Keratinocyte (primary cell): ENCODE measurements at regions not wholly inside any gene's neighbourhood (a gene's known extent, or its start where the extent isn't known, plus 50 kb on each side); places are given as distances from the start of the nearest gene placed in this dataset.

ENCODE experiments used
- DNase-seq: peaks from one replicate; pipeline ENCODE4 v3.0.0-alpha.2; 2011; ENCODE audit warnings: low read depth, missing footprints, low spot score
- FAIRE-seq: peaks from 2 replicates; lab custom pipeline; 2011; peaks lifted over from hg19 to GRCh38; lab: Jason Lieb, UNC
- H2AFZ ChIP-seq: 2 replicates; pipeline ENCODE4 v1.6.0; 2012; ENCODE audit warnings: low read length, control low read depth, inconsistent platforms; ENCODE audit not compliant: control insufficient read depth
- H3K27ac ChIP-seq: 2 replicates; pipeline ENCODE4 v1.5.1; 2011; ENCODE audit warnings: low read length; ENCODE audit not compliant: control insufficient read depth, insufficient read depth
- H3K27me3 ChIP-seq: 3 replicates; pipeline ENCODE4 v1.6.0; 2011; ENCODE audit warnings: low read length; ENCODE audit not compliant: control insufficient read depth, insufficient read depth; ENCODE audit errors: extremely low read depth
- H3K36me3 ChIP-seq, 2 experiments: 2 replicates in 1 of 2; 3 replicates in 1 of 2; pipeline ENCODE4 v1.5.1; 2011; ENCODE audit warnings: low read length in 2 of 2, mild to moderate bottlenecking in 1 of 2; ENCODE audit not compliant: control insufficient read depth in 2 of 2, insufficient read depth in 2 of 2; ENCODE audit errors: extremely low read depth in 1 of 2
- H3K4me1 ChIP-seq: 3 replicates; pipeline ENCODE4 v1.5.1; 2011; ENCODE audit warnings: low read length; ENCODE audit not compliant: control insufficient read depth, insufficient read depth; ENCODE audit errors: extremely low read depth
- H3K4me2 ChIP-seq: 3 replicates; pipeline ENCODE4 v1.6.0; 2011; ENCODE audit warnings: low read depth, low read length; ENCODE audit not compliant: control insufficient read depth, insufficient read depth; ENCODE audit errors: extremely low read depth
- H3K4me3 ChIP-seq, 3 experiments: fragments of 200-600 bp in 1 of 3; sonication (generic) in 1 of 3; 2 replicates in 2 of 3; 3 replicates in 1 of 3; pipeline ENCODE4 v1.5.1; 2011 to 2016; ENCODE audit warnings: low read length in 3 of 3, mild to moderate bottlenecking in 3 of 3, control low read depth in 2 of 3, inconsistent platforms in 1 of 3, low read depth in 1 of 3, mixed read lengths in 1 of 3, mixed run types in 1 of 3, moderate library complexity in 1 of 3; ENCODE audit not compliant: control insufficient read depth in 2 of 3, insufficient read depth in 2 of 3; ENCODE audit errors: extremely low read depth in 1 of 3
- H3K79me2 ChIP-seq: 2 replicates; pipeline ENCODE4 v1.6.0; 2012; ENCODE audit warnings: low read length; ENCODE audit not compliant: control insufficient read depth, insufficient read depth
- H3K9ac ChIP-seq: 3 replicates; pipeline ENCODE4 v1.6.0; 2011; ENCODE audit warnings: low read length; ENCODE audit not compliant: control insufficient read depth, insufficient read depth; ENCODE audit errors: extremely low read depth
- H3K9me1 ChIP-seq: 3 replicates; pipeline ENCODE4 v1.6.0; 2011; ENCODE audit warnings: low read length; ENCODE audit not compliant: control insufficient read depth, insufficient read depth; ENCODE audit errors: extremely low read depth
- H3K9me3 ChIP-seq: 2 replicates; pipeline ENCODE4 v1.5.1; 2012; ENCODE audit warnings: low read depth, low read length; ENCODE audit not compliant: control insufficient read depth
- H4K20me1 ChIP-seq: 3 replicates; pipeline ENCODE4 v1.6.0; 2011; ENCODE audit warnings: low read length; ENCODE audit not compliant: control insufficient read depth, insufficient read depth; ENCODE audit errors: extremely low read depth
- CTCF ChIP-seq, 3 experiments: IDR thresholded peaks in 1 of 3; conservative IDR thresholded peaks in 1 of 3; optimal IDR thresholded peaks in 1 of 3; 2 replicates in 2 of 3; 3 replicates in 1 of 3; pipeline versions ENCODE3 to v1.5.1; 2011; ENCODE audit warnings: low read length in 3 of 3, mild to moderate bottlenecking in 3 of 3, moderate library complexity in 2 of 3, control low read depth in 1 of 3, inconsistent platforms in 1 of 3; ENCODE audit not compliant: insufficient read depth in 2 of 3; ENCODE audit errors: extremely low read depth in 1 of 3
- EZH2 ChIP-seq: IDR thresholded peaks from one replicate; pipeline ENCODE4 v1.6.1; 2012; ENCODE audit warnings: inconsistent platforms, mild to moderate bottlenecking, low read length, moderate library complexity
- dilution Hi-C: fragments of 300-500 bp; cut with MboI; formaldehyde crosslinking; loops from one replicate; pipeline ENCODE4 v1.7.0; 2020; ENCODE audit warnings: low sequenced_read_pairs; ENCODE audit not compliant: extremely low pct_ligation_motif_present

- no peaks in the 10 kb centered on the region for H3K79me2 ChIP-seq
- no peak overlapping the region for H2AFZ ChIP-seq
- no peak overlapping the region for H3K27ac ChIP-seq
- H4K20me1 ChIP-seq = no peaks in the 10 kb centered on the region
- H3K9ac ChIP-seq = no peak overlapping the region
- no peak overlapping the region for H3K4me3 ChIP-seq
- no peaks in the 10 kb centered on the region for H3K27me3 ChIP-seq
- H3K4me2 ChIP-seq = no peak overlapping the region
- TF ChIP-seq CTCF (optimal IDR thresholded peaks at IDR 0.05 in 1 of 3, IDR thresholded peaks at IDR 0.05 in 1 of 3, conservative IDR thresholded peaks at IDR 0.05 in 1 of 3; ENCODE audit: extremely low read depth in 1 of 3, insufficient read depth in 2 of 3, low read length in 3 of 3) = no peak
- no peak for TF ChIP-seq EZH2
- peaks cover 16% of the 10 kb centered on the region for H3K4me1 ChIP-seq
- no peaks in the 10 kb centered on the region for H3K9me3 ChIP-seq
- FAIRE-seq = no peak
- no peaks in the 10 kb centered on the region for H3K9me1 ChIP-seq
- no peak for DNase-seq
- dilution Hi-C loops = no loop called here
- H3K36me3 ChIP-seq = peaks cover 0 to 4% of the 10 kb centered on the region in 2 experiments
These were observed 78.0 kb upstream of the IRX4 start for GRCh38 chr5:1960595-1961303.

- FAIRE-seq (no peak), DNase-seq (no peak)
- Histone ChIP-seq H4K20me1 (no peaks in the 10 kb centered on the region), H3K4me1 (peaks cover 16% of the 10 kb centered on the region), H3K36me3 (peaks cover 0 to 4% of the 10 kb centered on the region in 2 experiments), H3K27me3 (no peaks in the 10 kb centered on the region), H3K9me3 (no peaks in the 10 kb centered on the region), H3K9ac (no peak overlapping the region), H3K4me3 (no peak overlapping the region), H3K4me2 (no peak overlapping the region), H3K79me2 (no peaks in the 10 kb centered on the region), H3K27ac (no peak overlapping the region), H2AFZ (no peak overlapping the region), H3K9me1 (no peaks in the 10 kb centered on the region)
- no peak for TF ChIP-seq EZH2
- TF ChIP-seq CTCF (optimal IDR thresholded peaks at IDR 0.05 in 1 of 3, IDR thresholded peaks at IDR 0.05 in 1 of 3, conservative IDR thresholded peaks at IDR 0.05 in 1 of 3; ENCODE audit: extremely low read depth in 1 of 3, insufficient read depth in 2 of 3, low read length in 3 of 3) = no peak
- dilution Hi-C loops = no loop called here
These were observed 77.2 kb upstream of the IRX4 start for GRCh38 chr5:1959725-1960581.
